SK-N-SH treated with all-trans-retinoic acid at 6 μM for 48 hours (cell line): ENCODE measurements at regions not wholly inside any gene's neighbourhood (a gene's known extent, or its start where the extent isn't known, plus 50 kb on each side); places are given as distances from the start of the nearest gene placed in this dataset.

Experiments used
- ARNTL ChIP-seq: fragments of 450-650 bp; formaldehyde crosslinking; IDR thresholded peaks from 2 replicates; pipeline ENCODE4 v1.5.0; 2020; ENCODE audit warnings: low read depth, mild to moderate bottlenecking, moderate library complexity, borderline replicate concordance
- CSDC2 ChIP-seq: fragments of 250-450 bp; sonication (Bioruptor Pico); IDR thresholded peaks from 2 replicates; pipeline ENCODE4 v1.5.0; 2020; ENCODE audit warnings: mild to moderate bottlenecking, moderate library complexity
- CSRNP3 ChIP-seq: fragments of 250-450 bp; sonication (Bioruptor Pico); IDR thresholded peaks from 2 replicates; pipeline ENCODE4 v1.5.1; 2021; ENCODE audit warnings: mild to moderate bottlenecking, moderate library complexity
- OSR1 ChIP-seq: fragments of 250-450 bp; sonication (Bioruptor Pico); IDR thresholded peaks from 2 replicates; pipeline ENCODE4 v1.8.0; 2022; ENCODE audit warnings: moderate library complexity, mild to moderate bottlenecking, inconsistent platforms
- PATZ1 ChIP-seq: fragments of 250-450 bp; sonication (Bioruptor Pico); IDR thresholded peaks from 2 replicates; pipeline ENCODE4 v1.8.0; 2020; ENCODE audit warnings: mild to moderate bottlenecking, moderate library complexity, borderline replicate concordance
- RARB ChIP-seq: fragments of 250-450 bp; sonication (Bioruptor Pico); IDR thresholded peaks from 2 replicates; pipeline ENCODE4 v1.8.0; 2021; ENCODE audit warnings: mild to moderate bottlenecking, moderate library complexity
- TOX ChIP-seq: fragments of 250-450 bp; sonication (Bioruptor Pico); IDR thresholded peaks from 2 replicates; pipeline ENCODE4 v1.8.0; 2021; ENCODE audit warnings: mild to moderate bottlenecking, moderate library complexity, borderline replicate concordance
- ZC3H10 ChIP-seq: fragments of 250-450 bp; sonication (Bioruptor Pico); IDR thresholded peaks from 2 replicates; pipeline ENCODE4 v1.5.1; 2021; ENCODE audit warnings: mild to moderate bottlenecking, moderate library complexity
- ZFP30 ChIP-seq: fragments of 450-650 bp; formaldehyde crosslinking; IDR thresholded peaks from 2 replicates; pipeline ENCODE4 v1.5.0; 2022; ENCODE audit warnings: mild to moderate bottlenecking, moderate library complexity
- ZNF565 ChIP-seq: fragments of 450-650 bp; formaldehyde crosslinking; conservative IDR thresholded peaks from 2 replicates; pipeline ENCODE4 v1.5.0; 2020; ENCODE audit warnings: low read depth, mild to moderate bottlenecking, moderate library complexity
- TF ChIP-seq, protein P1 (sequence below): fragments of 250-450 bp; sonication (Bioruptor Pico); IDR thresholded peaks from 2 replicates; pipeline ENCODE4 v1.5.1; 2020; ENCODE audit warnings: low read depth, mild to moderate bottlenecking, moderate library complexity
- TF ChIP-seq, protein P2 (sequence below): fragments of 250-450 bp; sonication (Bioruptor Pico); IDR thresholded peaks from 2 replicates; pipeline ENCODE4 v1.5.0; 2020; ENCODE audit warnings: mild to moderate bottlenecking, moderate library complexity

GRCh38 chrX:26747877-26748276, 531.9 kb downstream of the MAGEB5 start:
- no peak for TF ChIP-seq CSDC2 (CRISPR knock-in tag)
- TF ChIP-seq ZFP30 (CRISPR knock-in tag), result no peak
- no peak for TF ChIP-seq PATZ1 (CRISPR knock-in tag)
- TF ChIP-seq ZC3H10 (CRISPR knock-in tag), result no peak
- TF ChIP-seq, protein P1, sequence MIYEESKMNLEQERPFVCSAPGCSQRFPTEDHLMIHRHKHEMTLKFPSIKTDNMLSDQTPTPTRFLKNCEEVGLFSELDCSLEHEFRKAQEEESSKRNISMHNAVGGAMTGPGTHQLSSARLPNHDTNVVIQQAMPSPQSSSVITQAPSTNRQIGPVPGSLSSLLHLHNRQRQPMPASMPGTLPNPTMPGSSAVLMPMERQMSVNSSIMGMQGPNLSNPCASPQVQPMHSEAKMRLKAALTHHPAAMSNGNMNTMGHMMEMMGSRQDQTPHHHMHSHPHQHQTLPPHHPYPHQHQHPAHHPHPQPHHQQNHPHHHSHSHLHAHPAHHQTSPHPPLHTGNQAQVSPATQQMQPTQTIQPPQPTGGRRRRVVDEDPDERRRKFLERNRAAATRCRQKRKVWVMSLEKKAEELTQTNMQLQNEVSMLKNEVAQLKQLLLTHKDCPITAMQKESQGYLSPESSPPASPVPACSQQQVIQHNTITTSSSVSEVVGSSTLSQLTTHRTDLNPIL, result no peak
- TF ChIP-seq, protein P2, sequence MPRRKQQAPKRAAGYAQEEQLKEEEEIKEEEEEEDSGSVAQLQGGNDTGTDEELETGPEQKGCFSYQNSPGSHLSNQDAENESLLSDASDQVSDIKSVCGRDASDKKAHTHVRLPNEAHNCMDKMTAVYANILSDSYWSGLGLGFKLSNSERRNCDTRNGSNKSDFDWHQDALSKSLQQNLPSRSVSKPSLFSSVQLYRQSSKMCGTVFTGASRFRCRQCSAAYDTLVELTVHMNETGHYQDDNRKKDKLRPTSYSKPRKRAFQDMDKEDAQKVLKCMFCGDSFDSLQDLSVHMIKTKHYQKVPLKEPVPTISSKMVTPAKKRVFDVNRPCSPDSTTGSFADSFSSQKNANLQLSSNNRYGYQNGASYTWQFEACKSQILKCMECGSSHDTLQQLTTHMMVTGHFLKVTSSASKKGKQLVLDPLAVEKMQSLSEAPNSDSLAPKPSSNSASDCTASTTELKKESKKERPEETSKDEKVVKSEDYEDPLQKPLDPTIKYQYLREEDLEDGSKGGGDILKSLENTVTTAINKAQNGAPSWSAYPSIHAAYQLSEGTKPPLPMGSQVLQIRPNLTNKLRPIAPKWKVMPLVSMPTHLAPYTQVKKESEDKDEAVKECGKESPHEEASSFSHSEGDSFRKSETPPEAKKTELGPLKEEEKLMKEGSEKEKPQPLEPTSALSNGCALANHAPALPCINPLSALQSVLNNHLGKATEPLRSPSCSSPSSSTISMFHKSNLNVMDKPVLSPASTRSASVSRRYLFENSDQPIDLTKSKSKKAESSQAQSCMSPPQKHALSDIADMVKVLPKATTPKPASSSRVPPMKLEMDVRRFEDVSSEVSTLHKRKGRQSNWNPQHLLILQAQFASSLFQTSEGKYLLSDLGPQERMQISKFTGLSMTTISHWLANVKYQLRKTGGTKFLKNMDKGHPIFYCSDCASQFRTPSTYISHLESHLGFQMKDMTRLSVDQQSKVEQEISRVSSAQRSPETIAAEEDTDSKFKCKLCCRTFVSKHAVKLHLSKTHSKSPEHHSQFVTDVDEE (CRISPR knock-in tag), result no peak
- no peak for TF ChIP-seq RARB (CRISPR knock-in tag)
- TF ChIP-seq ARNTL, result no peak
- no peak for TF ChIP-seq ZNF565 (CRISPR knock-in tag)
- TF ChIP-seq TOX (CRISPR knock-in tag), result no peak
- TF ChIP-seq CSRNP3 (CRISPR knock-in tag), result no peak
- TF ChIP-seq OSR1 (CRISPR knock-in tag), result no peak
